ENCODE measurements at regions not wholly inside any gene's neighbourhood (a gene's known extent, or its start where the extent isn't known, plus 50 kb on each side); places are given as distances from the start of the nearest gene placed in this dataset.

DNA sequence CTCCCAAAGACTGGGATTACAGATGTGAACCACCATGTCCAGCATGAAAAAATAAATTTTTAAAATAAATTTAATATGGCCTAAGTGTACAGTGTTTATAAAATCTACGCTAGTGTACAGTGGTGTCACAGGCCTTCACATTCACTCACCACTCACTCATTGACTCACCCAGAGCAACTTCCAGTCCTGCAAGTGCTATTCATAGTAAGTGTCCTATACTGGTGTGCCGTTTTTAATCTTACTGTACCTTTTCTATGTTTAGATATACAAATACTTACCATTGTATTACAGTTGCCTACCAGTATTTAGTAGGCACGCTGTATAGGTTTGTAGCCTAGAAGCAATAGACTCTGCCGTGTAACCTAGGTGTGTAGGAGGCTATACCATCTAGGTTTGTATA is 76.1 kb upstream of the FOXN2 start:
- TF ChIP-seq, protein P1, sequence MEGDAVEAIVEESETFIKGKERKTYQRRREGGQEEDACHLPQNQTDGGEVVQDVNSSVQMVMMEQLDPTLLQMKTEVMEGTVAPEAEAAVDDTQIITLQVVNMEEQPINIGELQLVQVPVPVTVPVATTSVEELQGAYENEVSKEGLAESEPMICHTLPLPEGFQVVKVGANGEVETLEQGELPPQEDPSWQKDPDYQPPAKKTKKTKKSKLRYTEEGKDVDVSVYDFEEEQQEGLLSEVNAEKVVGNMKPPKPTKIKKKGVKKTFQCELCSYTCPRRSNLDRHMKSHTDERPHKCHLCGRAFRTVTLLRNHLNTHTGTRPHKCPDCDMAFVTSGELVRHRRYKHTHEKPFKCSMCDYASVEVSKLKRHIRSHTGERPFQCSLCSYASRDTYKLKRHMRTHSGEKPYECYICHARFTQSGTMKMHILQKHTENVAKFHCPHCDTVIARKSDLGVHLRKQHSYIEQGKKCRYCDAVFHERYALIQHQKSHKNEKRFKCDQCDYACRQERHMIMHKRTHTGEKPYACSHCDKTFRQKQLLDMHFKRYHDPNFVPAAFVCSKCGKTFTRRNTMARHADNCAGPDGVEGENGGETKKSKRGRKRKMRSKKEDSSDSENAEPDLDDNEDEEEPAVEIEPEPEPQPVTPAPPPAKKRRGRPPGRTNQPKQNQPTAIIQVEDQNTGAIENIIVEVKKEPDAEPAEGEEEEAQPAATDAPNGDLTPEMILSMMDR (conservative IDR thresholded peaks at IDR 0.05 in 1 of 2, IDR thresholded peaks at IDR 0.05 in 1 of 2; ENCODE audit: low read depth in 1 of 2, low read length in 2 of 2) = no peak
- TF ChIP-seq EZH2 (IDR thresholded peaks at IDR 0.05; ENCODE audit: low read length, missing control alignments) = no peak
